SH-SY5Y (cell line): ENCODE measurements at regions not wholly inside any gene's neighbourhood (a gene's known extent, or its start where the extent isn't known, plus 50 kb on each side); places are given as distances from the start of the nearest gene placed in this dataset.

Experiments
- GATA2 ChIP-seq: IDR thresholded peaks from 2 replicates; pipeline ENCODE4 v1.6.1; 2011; ENCODE audit warnings: mild to moderate bottlenecking, low read depth, low read length
- GATA3 ChIP-seq: IDR thresholded peaks from 2 replicates; pipeline ENCODE4 v1.6.1; 2011; ENCODE audit warnings: low read depth, mild to moderate bottlenecking, low read length, moderate library complexity

DNA sequence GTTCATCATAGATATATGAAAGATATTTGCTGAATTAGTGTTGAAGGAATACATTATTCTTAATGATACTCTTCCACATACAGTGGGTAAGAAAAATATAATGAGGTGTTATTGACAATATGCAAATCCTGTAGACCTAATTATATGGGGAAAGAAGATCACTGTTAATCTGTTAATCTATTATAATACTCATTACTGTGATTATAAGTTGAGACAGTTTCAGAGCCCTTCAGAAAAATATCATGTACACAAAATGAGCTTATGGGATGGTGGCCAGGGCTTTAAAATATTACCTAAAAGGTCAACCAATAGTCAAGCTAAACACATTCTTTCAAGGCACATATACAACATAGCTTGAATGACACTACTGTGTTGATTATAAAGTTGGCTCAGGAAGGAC lies 163.5 kb downstream of the NOL4 start:
- TF ChIP-seq GATA2, result no peak
- TF ChIP-seq GATA3, result no peak
